ENCODE measurements at regions not wholly inside any gene's neighbourhood (a gene's known extent, or its start where the extent isn't known, plus 50 kb on each side); places are given as distances from the start of the nearest gene placed in this dataset.

GRCh38 chr1:239792157-239792556 lies 299.5 kb upstream of the FMN2 start:
- DNase-seq (ENCODE audit: low read depth) = no peak

- no peak for DNase-seq (ENCODE audit: low read depth)
These were observed 296.4 kb upstream of the FMN2 start for GRCh38 chr1:239795304-239795703.

- DNase-seq (ENCODE audit: low read depth) = no peak
These were observed 292.1 kb upstream of the FMN2 start for GRCh38 chr1:239799617-239800016.

- no peak for DNase-seq (ENCODE audit: low read depth)
These were observed 290.8 kb upstream of the FMN2 start for GRCh38 chr1:239800861-239801260.

GRCh38 chr1:239802275-239802674 lies 289.4 kb upstream of the FMN2 start:
- DNase-seq (ENCODE audit: low read depth) = no peak

GRCh38 chr1:239803781-239804180 lies 287.9 kb upstream of the FMN2 start:
- DNase-seq (ENCODE audit: low read depth) = no peak

- DNase-seq (ENCODE audit: low read depth) = no peak
These were observed 287.4 kb upstream of the FMN2 start for GRCh38 chr1:239804266-239804665.

- DNase-seq (ENCODE audit: low read depth) = no peak
These were observed 286.6 kb upstream of the FMN2 start for GRCh38 chr1:239805042-239805441.

- DNase-seq (ENCODE audit: low read depth) = no peak
These were observed 285.6 kb upstream of the FMN2 start for GRCh38 chr1:239805851-239806772.

- DNase-seq (ENCODE audit: low read depth) = no peak
These were observed 284.8 kb upstream of the FMN2 start for GRCh38 chr1:239806897-239807296.

- DNase-seq (ENCODE audit: low read depth) = no peak
These were observed 284.3 kb upstream of the FMN2 start for GRCh38 chr1:239807361-239807760.

GRCh38 chr1:239810061-239810481 lies 281.6 kb upstream of the FMN2 start:
- DNase-seq (ENCODE audit: low read depth) = no peak

- DNase-seq (ENCODE audit: low read depth) = no peak
These were observed 280.3 kb upstream of the FMN2 start for GRCh38 chr1:239811211-239811885.

GRCh38 chr1:239812580-239812979 lies 279.1 kb upstream of the FMN2 start:
- DNase-seq (ENCODE audit: low read depth) = no peak

- no peak for DNase-seq (ENCODE audit: low read depth)
These were observed 277.3 kb upstream of the FMN2 start for GRCh38 chr1:239814306-239814881.

GRCh38 chr1:239815074-239815473 lies 276.6 kb upstream of the FMN2 start:
- DNase-seq (ENCODE audit: low read depth) = no peak

- DNase-seq (ENCODE audit: low read depth) = no peak
These were observed 275.5 kb upstream of the FMN2 start for GRCh38 chr1:239816081-239816782.

- DNase-seq (ENCODE audit: low read depth) = no peak
These were observed 274.4 kb upstream of the FMN2 start for GRCh38 chr1:239817276-239817675.

- DNase-seq (ENCODE audit: low read depth) = no peak
These were observed 273.9 kb upstream of the FMN2 start for GRCh38 chr1:239817801-239818200.

- DNase-seq (ENCODE audit: low read depth) = no peak
These were observed 272.6 kb upstream of the FMN2 start for GRCh38 chr1:239819096-239819495.

GRCh38 chr1:239819756-239820250 lies 271.9 kb upstream of the FMN2 start:
- no peak for DNase-seq (ENCODE audit: low read depth)

GRCh38 chr1:239823852-239824251 lies 267.8 kb upstream of the FMN2 start:
- no peak for DNase-seq (ENCODE audit: low read depth)
